HUDEP-2 (cell line): ENCODE measurements at regions not wholly inside any gene's neighbourhood (a gene's known extent, or its start where the extent isn't known, plus 50 kb on each side); places are given as distances from the start of the nearest gene placed in this dataset.

Experiments
- DNase-seq, 76 experiments: peaks; one replicate each; lab custom pipeline; 2025; ENCODE audit not compliant: unreplicated experiment in 76 of 76; lab: John Stamatoyannopoulos, UW

DNA sequence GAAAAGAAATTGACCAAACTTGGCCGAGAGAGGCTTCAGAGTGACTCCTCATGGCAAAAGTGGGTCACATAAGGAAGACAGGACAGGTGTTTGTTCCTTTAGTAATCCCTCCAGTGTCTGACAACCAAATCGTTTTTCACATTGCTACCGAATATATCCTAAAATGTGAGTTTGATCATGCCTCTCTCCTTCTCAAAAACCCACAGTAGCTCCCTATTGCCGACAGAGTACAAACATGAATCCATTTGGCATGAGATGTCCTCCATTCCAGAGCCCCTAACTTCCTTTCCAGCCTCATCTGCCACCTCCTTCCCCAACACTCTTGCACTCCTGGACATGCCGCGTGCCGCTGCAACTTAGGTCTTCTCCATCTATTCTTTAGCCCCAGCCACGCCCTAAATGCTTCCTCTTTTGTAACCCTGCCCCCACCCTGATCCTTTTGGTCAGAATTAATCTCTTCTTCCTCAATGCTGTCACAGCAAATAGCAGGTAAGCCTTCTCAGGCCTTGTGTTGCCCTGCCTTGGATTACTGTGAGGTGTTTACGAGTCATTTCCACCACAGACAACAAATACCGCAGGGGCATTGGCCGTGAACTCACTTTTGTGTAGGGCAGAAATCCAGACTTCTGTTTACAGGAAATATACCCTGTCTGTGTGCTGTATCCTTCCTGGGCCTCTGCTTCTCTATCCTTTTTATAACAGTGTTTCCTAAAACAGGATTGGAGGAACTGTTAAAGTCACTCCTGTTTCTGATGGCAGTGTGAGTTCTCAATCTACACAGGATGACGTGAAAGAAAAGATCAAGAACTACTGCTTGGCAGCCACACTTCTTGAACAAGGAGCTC is 66.0 kb upstream of the FTH1 start:
- DNase-seq = no peak

DNA sequence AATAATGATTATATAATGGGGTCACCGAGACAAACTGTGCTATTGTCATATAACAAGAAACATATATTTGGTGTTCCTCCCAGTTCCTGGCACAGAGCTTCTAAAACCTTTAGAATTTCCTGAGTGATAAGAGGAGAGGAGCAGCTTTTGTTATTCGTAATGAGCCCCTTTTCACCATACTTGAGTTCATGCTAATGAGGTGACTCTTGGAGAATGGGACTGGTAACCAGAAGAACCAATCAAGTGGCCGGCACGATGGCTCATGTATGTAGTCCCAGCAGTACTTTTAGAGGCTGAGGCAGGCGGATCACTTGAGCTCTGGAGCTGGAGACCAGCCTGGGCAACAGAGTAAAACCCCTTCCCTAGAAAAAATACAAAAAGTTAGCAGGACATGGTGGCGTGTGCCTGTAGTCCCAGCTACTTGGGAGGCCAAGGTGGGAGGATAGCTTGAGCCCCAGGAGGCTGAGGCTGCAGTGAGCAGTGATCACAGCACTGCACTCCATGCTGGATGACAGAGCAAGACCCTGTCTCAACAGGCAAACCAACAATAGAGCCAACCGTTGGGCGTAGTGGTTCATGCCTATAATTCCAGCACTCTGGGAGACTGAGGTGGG is 62.7 kb upstream of the FTH1 start:
- DNase-seq = no peak

DNA sequence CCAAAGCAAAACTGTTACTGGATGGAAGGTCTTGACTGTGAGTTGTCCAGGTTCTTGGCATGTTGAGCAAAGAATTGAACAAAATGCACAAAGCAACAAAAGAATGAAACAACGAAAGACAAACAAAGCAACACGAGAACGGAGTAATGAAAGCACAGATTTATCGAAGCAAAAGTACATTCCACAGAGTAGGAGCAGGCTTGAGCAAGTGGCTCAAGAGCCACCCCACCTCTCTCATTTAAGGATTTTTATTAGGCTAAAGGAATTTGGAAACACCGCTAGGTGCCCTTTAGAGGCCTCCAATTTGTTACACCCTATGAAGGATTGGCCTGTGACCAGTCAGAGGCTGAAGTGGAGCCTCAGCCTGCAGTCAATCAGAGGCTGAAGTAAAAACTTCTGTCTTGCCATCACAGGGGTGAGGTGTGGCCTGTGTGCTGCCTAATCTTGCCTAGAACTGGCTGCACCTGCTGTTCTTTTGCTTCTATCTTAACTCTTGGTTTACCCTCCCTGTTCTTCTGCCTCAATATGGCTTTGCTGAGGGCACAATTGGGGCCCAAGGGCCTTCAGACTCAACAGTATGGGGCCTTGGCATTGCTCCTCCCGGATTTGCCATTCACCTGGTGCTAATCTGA is 59.4 kb upstream of the FTH1 start:
- DNase-seq = peak in 28 of 76 experiments; percentile 8 to 63 (median 19)

DNA sequence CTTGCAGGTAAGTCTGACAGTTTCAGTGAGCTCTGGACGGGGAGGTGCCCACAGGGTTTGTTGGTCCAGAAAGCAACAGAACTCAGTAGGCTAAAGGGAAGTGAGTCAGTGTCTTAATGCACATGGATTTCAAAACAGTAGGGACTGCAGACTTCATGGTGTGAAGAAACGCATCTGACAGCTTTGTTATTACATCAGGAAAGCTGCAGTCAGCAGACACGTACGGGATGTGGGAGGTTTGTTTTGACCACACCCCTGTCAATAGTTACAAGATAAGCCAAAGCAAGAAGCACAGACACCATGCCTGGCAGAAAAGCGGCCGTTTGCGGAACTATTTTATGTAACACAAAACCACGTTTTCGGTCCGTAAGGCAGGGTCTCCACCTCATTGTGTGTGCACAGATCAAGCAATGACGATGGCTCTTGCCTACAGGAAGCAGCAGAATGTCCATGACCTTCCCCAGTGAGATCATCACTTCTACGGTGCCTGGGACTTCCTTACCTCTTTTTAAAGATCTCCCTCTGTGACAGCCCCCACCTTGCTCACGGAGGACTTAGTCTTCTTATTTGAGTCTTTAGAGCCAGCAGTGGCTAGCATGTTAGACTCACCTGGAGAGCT is 58.2 kb upstream of the FTH1 start:
- peak in 75 of 76 experiments; percentile 26 to 93 (median 75) for DNase-seq

DNA sequence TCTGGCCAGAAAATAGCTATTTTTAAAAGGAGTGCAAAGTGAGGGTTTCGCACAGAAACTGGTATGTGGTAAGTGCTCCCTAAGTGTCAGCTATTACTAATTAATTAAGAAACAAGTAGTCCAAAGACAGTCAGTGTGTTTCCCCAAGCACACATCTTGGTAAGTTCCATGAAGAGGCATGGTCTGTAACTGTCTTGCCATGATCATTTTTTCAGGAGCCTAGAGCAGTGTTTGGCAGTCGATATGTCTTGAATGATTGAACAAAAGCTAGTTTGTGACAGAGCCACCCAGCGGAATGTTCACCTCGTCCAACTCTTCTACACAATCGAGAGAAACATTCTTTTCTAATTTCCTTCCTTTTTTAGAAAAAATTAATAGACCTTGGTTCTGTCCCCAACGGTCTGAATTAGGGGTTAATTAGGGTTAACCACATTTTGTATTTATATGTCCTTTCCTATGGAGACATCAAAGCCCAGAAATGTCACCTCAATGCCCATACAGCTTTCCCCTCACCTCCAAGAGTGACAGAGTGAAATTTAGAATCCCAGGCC is 57.6 kb upstream of the FTH1 start:
- peak in 2 of 76 experiments; percentile 41 to 44 for DNase-seq

DNA sequence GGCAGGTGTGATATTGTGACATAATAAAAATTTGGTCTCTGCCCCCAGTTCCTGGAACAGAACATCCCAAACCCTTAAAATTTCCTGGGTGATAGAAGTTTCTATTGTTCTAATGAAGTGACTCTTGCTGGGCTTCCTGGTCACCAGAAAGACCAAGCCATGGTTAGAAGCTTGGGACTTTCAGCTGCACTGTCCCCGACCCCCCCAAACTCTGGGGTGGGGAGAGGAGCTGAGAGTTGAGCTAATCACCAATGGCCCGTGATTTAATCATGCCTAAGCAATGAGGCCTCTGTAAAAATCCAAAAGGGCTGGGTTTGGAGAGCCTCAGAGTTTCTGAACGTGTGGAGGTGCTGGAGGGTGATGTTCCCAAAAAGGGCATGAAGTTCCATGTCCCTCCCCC is 54.8 kb upstream of the FTH1 start:
- DNase-seq = no peak

DNA sequence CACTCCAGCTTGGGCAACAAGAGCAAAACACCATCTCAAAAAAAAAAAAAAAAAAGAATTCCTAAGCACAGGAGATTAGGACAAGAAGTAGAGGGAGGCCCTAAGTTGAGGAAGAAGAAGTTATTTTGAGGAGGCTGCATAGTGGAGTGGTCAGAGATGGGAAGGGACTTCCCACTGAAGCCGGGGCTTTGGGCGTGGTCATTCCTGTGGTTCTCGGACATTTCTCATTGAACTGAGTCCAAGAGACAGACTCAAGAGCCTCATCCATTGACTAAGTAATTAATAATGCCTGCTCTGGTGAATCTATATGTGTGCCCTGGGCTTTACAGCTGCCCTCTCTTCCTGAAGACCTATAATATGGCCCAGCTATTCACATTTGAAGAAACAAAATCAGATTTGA is 53.2 kb upstream of the FTH1 start:
- DNase-seq = no peak

DNA sequence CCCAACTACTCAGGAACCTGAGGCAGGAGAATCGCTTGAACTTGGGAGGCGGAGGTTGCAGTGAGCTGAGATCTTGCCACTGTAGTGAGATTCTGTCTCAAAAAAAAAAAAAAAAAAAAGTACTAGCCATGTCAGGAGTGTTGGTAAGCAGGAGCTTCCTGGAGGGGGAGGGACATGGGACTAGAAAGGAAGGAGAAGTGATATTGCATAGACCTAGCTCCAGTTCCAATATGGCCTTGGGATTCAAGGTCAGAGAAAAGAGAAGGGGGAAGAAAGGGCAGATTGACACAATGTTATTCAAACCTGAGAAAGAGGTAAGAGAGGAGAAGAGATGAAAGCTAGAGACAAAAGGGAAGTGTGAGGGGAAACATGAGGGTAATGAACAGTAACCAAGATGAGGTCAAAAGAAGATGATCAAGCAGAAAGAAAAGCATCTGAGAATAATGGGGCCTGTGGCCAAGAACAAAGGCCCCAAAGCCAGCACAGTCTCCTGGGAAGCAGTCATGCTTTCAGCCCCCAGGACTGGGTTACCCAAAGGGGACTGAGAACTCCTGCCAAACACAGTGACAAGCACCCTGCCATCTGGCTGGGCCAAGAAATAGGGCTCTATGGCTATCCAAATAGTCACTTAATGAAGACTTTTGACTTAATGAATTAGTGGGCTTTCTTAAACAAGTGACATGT is 51.7 kb upstream of the FTH1 start:
- DNase-seq = no peak

DNA sequence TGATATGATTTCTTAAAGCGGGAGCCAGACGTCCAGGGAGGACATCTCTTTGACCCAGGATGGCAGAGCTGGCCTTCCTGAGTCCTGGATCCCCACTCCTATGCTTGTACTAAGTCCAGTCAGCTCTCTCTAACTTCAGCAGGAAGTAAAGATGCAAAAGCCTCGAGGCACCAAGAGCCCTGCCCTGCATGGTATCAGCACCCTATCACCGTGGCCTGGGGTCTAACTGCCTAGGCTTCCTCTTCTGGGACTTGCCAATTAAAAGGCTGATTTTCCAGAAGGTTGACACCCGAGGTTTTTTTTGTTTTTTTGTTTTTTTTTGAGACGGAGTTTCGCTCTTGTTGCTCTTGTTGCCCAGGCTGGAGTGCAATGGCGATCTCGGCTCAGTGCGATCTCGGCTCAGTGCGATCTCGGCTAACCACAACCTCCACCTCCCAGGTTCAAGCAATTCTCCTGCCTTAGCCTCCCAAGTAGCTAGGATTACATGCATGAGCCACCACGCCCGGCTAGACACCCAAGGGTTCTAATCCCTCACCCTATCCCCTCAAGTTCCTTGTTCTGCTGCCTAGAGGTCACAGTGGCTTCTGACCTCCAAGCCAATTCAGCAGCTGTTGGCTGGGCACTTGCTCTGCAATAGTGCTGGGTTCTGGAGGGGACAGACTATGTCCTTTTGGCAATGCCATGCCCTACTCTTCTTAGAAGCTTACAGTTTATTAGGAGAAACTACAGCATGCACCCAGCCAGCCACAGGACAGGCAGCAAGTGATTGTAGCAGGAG is 50.6 kb upstream of the FTH1 start:
- no peak for DNase-seq
